A673 (cell line): ENCODE measurements at regions not wholly inside any gene's neighbourhood (a gene's known extent, or its start where the extent isn't known, plus 50 kb on each side); places are given as distances from the start of the nearest gene placed in this dataset.

Source experiments
- EZH2 ChIP-seq: fragments of 200-600 bp; sonication (generic); IDR thresholded peaks from 2 replicates; pipeline ENCODE4 v1.6.1; 2017; ENCODE audit warnings: borderline replicate concordance, low read depth, mild to moderate bottlenecking, mixed read lengths, antibody characterized with exemption, low read length; ENCODE audit not compliant: poor library complexity, severe bottlenecking
- TF ChIP-seq, protein P1 (sequence below): fragments of 300-800, 200-600 bp; sonication (generic); conservative IDR thresholded peaks from 2 replicates; pipeline ENCODE4 v1.5.1; 2017; ENCODE audit warnings: low read depth, mild to moderate bottlenecking, antibody characterized with exemption, low read length, moderate library complexity, mixed read lengths

GRCh38 chr2:44087714-44088092 is 81.0 kb upstream of the PPM1B start:
- TF ChIP-seq, protein P1, sequence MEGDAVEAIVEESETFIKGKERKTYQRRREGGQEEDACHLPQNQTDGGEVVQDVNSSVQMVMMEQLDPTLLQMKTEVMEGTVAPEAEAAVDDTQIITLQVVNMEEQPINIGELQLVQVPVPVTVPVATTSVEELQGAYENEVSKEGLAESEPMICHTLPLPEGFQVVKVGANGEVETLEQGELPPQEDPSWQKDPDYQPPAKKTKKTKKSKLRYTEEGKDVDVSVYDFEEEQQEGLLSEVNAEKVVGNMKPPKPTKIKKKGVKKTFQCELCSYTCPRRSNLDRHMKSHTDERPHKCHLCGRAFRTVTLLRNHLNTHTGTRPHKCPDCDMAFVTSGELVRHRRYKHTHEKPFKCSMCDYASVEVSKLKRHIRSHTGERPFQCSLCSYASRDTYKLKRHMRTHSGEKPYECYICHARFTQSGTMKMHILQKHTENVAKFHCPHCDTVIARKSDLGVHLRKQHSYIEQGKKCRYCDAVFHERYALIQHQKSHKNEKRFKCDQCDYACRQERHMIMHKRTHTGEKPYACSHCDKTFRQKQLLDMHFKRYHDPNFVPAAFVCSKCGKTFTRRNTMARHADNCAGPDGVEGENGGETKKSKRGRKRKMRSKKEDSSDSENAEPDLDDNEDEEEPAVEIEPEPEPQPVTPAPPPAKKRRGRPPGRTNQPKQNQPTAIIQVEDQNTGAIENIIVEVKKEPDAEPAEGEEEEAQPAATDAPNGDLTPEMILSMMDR: no peak
- TF ChIP-seq EZH2: no peak
